HEK293T (cell line): ENCODE measurements at regions not wholly inside any gene's neighbourhood (a gene's known extent, or its start where the extent isn't known, plus 50 kb on each side); places are given as distances from the start of the nearest gene placed in this dataset.

ENCODE experiments used
- BHLHE40 ChIP-seq: fragments of 450-650 bp; IDR thresholded peaks from 2 replicates; pipeline ENCODE4 v1.6.1; 2016; ENCODE audit warnings: mild to moderate bottlenecking, moderate library complexity, borderline replicate concordance
- ELF4 ChIP-seq: fragments of 450-650 bp; IDR thresholded peaks from 2 replicates; pipeline ENCODE4 v1.6.1; 2017; ENCODE audit warnings: antibody characterized with exemption
- FOXA1 ChIP-seq: fragments of 450-650 bp; IDR thresholded peaks from 2 replicates; pipeline ENCODE4 v1.6.1; 2016; ENCODE audit warnings: mild to moderate bottlenecking
- FOXK2 ChIP-seq: fragments of 450-650 bp; IDR thresholded peaks from 2 replicates; pipeline ENCODE4 v1.6.1; 2016; ENCODE audit warnings: mild to moderate bottlenecking
- L3MBTL2 ChIP-seq: fragments of 450-650 bp; conservative IDR thresholded peaks from 2 replicates; pipeline ENCODE4 v1.6.1; 2016; ENCODE audit warnings: mild to moderate bottlenecking
- LEF1 ChIP-seq: fragments of 450-650 bp; IDR thresholded peaks from 2 replicates; pipeline ENCODE4 v1.6.1; 2017; ENCODE audit warnings: mild to moderate bottlenecking, borderline replicate concordance
- NFRKB ChIP-seq: fragments of 450-650 bp; IDR thresholded peaks from 2 replicates; pipeline ENCODE4 v1.6.1; 2016; ENCODE audit warnings: mild to moderate bottlenecking, moderate library complexity
- SP1 ChIP-seq: fragments of 450-650 bp; IDR thresholded peaks from 2 replicates; pipeline ENCODE4 v1.6.1; 2017
- TARDBP ChIP-seq: fragments of 450-650 bp; IDR thresholded peaks from 2 replicates; pipeline ENCODE4 v1.6.1; 2016
- TF ChIP-seq, protein P1 (sequence below): fragments of 450-650 bp; IDR thresholded peaks from 2 replicates; pipeline ENCODE4 v1.6.1; 2016

DNA sequence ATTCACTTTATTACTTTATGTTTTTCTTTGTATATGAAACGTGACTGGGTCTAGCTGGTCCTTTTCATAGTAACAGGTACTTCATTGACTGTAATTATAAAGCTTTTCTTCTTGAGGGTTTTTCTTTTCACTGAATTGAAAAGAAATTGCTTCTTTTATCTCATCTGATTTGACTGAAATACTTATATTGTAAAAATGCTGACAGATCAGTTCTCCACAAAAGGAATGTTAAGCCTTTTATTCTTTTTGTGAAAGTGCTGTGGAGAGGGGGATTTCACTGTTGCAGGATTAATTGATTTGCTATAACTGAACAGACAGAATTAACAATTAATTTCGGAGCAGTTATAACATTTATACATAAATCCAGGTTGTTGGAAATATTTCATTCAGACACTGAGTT is 2043.6 kb upstream of the C9orf72 start:
- TF ChIP-seq L3MBTL2, result no peak
- no peak for TF ChIP-seq BHLHE40
- TF ChIP-seq, protein P1, sequence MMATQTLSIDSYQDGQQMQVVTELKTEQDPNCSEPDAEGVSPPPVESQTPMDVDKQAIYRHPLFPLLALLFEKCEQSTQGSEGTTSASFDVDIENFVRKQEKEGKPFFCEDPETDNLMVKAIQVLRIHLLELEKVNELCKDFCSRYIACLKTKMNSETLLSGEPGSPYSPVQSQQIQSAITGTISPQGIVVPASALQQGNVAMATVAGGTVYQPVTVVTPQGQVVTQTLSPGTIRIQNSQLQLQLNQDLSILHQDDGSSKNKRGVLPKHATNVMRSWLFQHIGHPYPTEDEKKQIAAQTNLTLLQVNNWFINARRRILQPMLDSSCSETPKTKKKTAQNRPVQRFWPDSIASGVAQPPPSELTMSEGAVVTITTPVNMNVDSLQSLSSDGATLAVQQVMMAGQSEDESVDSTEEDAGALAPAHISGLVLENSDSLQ, result no peak
- TF ChIP-seq NFRKB, result no peak
- TF ChIP-seq FOXK2, result no peak
- no peak for TF ChIP-seq SP1
- TF ChIP-seq LEF1, result no peak
- TF ChIP-seq TARDBP, result no peak
- no peak for TF ChIP-seq ELF4
- TF ChIP-seq FOXA1, result no peak
